Subcutaneous abdominal adipose tissue (tissue), 5 donors: ENCODE measurements at regions not wholly inside any gene's neighbourhood (a gene's known extent, or its start where the extent isn't known, plus 50 kb on each side); places are given as distances from the start of the nearest gene placed in this dataset.

Experiments used
- H3K27ac ChIP-seq: one replicate; pipeline ENCODE4 v1.7.0; 2013; ENCODE audit warnings: low read depth, mild to moderate bottlenecking, inconsistent platforms, low read length, moderate library complexity
- H3K27me3 ChIP-seq, 5 donors: one replicate each; pipeline ENCODE4 v1.7.0; 2013; ENCODE audit warnings: low read length in 5 of 5, inconsistent platforms in 1 of 5; ENCODE audit not compliant: control insufficient read depth in 5 of 5, insufficient read depth in 4 of 5
- H3K36me3 ChIP-seq, 5 donors: one replicate each; pipeline ENCODE4 v1.7.0; 2013; ENCODE audit warnings: low read length in 5 of 5; ENCODE audit not compliant: control insufficient read depth in 5 of 5, insufficient read depth in 5 of 5
- H3K4me1 ChIP-seq, 5 donors: one replicate each; pipeline ENCODE4 v1.7.0; 2013; ENCODE audit warnings: low read length in 5 of 5, mild to moderate bottlenecking in 3 of 5, moderate library complexity in 1 of 5; ENCODE audit not compliant: control insufficient read depth in 5 of 5, insufficient read depth in 5 of 5
- H3K4me3 ChIP-seq, 5 donors: one replicate each; pipeline ENCODE4 v1.7.0; 2013; ENCODE audit warnings: low read length in 5 of 5, low read depth in 1 of 5
- H3K9ac ChIP-seq, 5 donors: one replicate each; pipeline ENCODE4 v1.7.0; 2013; ENCODE audit warnings: low read length in 5 of 5, mild to moderate bottlenecking in 4 of 5, moderate library complexity in 3 of 5
- H3K9me3 ChIP-seq, 5 donors: one replicate each; pipeline ENCODE4 v1.7.0; 2013; ENCODE audit warnings: low read length in 5 of 5; ENCODE audit not compliant: control insufficient read depth in 5 of 5
- donor health status: healthy.
- donor health status: healthy.
- donor health status: healthy.
- donor health status: healthy.
- donor health status: healthy.

DNA sequence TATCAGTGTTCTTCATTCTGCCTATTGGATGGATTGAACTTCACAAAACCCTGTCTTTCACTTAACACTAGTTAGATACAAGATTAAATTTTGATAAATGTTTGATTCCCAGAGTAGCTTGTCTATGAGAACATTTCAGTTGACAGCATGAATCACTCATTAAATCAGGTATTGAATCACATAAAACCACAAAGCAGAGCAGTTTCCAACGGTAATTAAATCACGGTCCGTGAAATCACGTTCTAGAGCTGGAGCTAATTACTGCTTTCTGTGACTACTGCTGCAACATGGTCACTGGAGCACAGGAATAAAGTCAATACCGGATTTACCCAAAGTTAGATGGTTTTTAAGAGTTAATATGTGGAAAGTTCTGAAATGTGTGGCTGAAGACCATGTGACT, 257.8 kb upstream of the PCDH15 start:
- Histone ChIP-seq H3K4me3 (no peak overlapping the region), H3K9ac (no peak overlapping the region), H3K27ac (no peak overlapping the region), H3K27me3 (no peaks in the 10 kb centered on the region), H3K4me1 (no peaks in the 10 kb centered on the region), H3K9me3 (no peaks in the 10 kb centered on the region), H3K36me3 (no peaks in the 10 kb centered on the region)

DNA sequence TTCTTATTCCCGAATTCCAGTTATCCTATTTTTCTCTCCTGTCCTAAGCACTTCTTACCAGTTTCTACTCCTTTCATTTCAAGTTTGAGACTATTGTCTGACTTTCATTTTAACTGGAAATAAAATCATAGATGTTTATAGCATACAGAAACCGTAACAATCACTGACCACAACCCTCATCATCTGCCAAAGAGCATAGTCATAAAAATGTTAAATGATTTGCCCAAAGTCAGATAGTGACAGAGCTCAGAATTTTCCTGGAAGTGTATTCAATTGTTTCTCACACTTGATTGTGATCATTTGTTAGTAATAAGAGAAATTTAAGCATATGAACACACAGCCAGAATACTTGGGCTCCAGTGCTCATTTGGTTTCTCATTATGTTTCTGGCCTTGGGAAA, 250.5 kb upstream of the PCDH15 start:
- H3K36me3 ChIP-seq, result no peaks in the 10 kb centered on the region
- no peaks in the 10 kb centered on the region for H3K27me3 ChIP-seq
- no peak overlapping the region for H3K9ac ChIP-seq
- H3K9me3 ChIP-seq, result no peaks in the 10 kb centered on the region
- no peaks in the 10 kb centered on the region for H3K4me1 ChIP-seq
- H3K4me3 ChIP-seq, result no peak overlapping the region
- no peak overlapping the region for H3K27ac ChIP-seq

DNA sequence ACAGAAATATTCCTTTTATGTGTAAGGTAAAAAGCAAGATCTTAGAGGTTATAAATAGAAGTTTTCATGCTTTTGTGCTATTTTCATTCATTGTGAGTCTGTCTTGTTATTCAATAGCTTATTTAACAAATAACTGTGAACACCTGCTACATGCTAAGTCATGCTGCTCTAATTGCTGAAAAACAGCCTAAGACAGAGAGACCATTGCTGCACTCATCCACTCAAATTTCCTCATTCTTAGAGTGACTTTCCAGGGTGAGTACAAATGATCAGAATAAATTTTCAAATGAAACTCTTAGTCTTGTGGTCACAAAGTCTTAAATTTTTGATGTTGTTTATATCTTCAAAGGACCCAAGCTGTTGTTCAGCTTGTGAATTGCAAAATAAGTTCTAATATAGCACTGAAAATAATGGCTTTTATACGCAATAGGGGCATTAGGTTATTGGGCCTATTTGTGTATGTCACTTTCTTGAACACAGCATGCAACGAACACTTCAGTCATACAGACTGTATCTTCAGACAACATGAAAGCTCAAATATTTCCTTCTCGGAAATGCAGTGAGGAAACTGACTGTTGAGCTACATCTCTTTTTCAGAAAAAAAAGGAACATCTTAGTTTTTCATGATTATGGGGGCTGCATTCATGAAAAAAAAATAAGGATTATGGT, 247.9 kb upstream of the PCDH15 start:
- Histone ChIP-seq H3K27me3 (no peaks in the 10 kb centered on the region), H3K9me3 (no peaks in the 10 kb centered on the region), H3K27ac (no peak overlapping the region), H3K36me3 (no peaks in the 10 kb centered on the region), H3K9ac (no peak overlapping the region), H3K4me3 (no peak overlapping the region), H3K4me1 (no peaks in the 10 kb centered on the region)

DNA sequence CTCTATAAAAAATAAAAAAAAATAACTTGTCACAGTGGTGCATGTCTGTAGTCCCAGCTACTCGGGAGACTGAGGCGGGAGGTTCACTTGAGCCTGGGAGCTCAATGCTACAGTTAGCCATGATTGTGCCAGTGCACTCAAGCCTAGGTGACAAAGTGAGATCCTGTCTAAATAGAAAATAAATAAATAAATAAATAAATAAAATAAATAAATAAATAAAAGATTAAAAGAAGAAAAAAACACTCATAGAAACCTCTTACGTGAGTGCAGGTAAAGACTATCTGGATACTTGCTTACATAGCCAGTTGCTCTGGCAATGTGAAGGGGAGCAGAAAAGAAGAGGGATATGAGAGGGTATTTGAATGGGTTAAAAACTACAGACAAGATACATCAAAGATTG, 242.5 kb upstream of the PCDH15 start:
- Histone ChIP-seq H3K36me3 (no peaks in the 10 kb centered on the region), H3K9ac (no peak overlapping the region), H3K4me3 (no peak overlapping the region), H3K4me1 (no peaks in the 10 kb centered on the region), H3K27me3 (no peaks in the 10 kb centered on the region), H3K9me3 (no peaks in the 10 kb centered on the region), H3K27ac (no peak overlapping the region)

DNA sequence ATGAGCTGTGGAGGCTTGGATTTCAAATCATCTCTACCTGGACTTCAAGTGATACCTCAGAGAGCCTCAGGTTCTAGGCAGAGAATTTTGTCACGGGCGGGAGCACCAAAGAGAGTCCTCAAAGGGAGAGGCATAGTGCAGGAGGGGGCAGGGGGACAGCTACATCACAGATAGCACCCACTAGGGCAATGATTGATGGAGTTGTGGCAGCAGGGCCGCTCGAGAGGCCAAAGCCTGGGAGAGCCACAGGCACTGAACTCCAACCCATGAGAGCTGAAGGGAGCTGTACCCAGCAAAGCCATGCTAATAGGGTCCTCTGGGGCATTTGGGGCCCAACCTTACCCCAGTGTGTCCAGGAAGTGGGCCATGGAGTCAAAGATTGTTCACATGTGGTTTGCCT, 232.0 kb upstream of the PCDH15 start:
- Histone ChIP-seq H3K36me3 (no peaks in the 10 kb centered on the region), H3K9me3 (no peaks in the 10 kb centered on the region), H3K4me3 (no peak overlapping the region), H3K4me1 (no peaks in the 10 kb centered on the region), H3K9ac (no peak overlapping the region), H3K27ac (no peak overlapping the region), H3K27me3 (no peaks in the 10 kb centered on the region)

DNA sequence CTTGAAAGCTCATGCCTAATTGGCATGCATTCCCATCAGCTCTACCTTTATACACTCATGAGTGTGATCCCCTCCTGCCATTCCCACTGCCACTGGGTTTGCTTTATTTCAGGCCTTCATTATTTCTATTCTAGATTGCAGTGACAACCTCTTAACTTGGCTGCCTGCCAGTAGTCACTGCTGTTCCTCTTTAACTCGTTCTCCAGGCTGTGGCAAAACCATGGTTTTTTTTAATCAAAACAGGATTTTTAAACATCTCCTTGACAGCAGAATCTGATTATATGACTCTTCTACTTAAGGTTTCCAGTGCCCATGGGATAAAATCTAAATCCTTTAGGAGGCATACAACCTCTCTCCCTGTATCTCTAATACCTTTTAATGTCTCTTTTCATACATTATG, 223.7 kb upstream of the PCDH15 start:
- H3K4me1 ChIP-seq, result no peaks in the 10 kb centered on the region
- no peak overlapping the region for H3K9ac ChIP-seq
- H3K9me3 ChIP-seq, result no peaks in the 10 kb centered on the region
- H3K36me3 ChIP-seq, result no peaks in the 10 kb centered on the region
- no peak overlapping the region for H3K27ac ChIP-seq
- H3K27me3 ChIP-seq, result no peaks in the 10 kb centered on the region
- no peak overlapping the region for H3K4me3 ChIP-seq

DNA sequence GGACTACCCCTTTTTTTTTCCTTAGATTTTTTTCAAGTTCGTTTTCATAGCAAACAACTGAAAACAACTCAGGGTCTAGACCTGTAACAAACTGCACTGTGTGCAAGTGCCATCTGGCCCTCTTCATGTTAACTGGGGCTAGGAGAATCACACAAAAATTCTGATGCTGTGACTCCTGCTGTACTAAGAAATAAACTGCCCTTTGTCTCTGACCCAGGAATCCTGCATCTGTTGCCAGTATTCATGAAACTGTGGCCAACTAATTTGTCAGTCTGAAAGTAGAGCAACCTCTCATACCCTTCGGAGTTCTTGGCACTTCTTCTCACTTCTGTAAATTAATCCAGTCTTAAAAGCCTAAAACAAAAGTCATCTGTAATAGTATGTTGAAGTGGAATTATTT, 218.4 kb upstream of the PCDH15 start:
- Histone ChIP-seq H3K36me3 (no peaks in the 10 kb centered on the region), H3K4me1 (peaks cover 0 to 2% (median 0%) of the 10 kb centered on the region in 5 donors), H3K27ac (no peak overlapping the region), H3K4me3 (no peak overlapping the region), H3K27me3 (no peaks in the 10 kb centered on the region), H3K9ac (no peak overlapping the region), H3K9me3 (no peaks in the 10 kb centered on the region)

DNA sequence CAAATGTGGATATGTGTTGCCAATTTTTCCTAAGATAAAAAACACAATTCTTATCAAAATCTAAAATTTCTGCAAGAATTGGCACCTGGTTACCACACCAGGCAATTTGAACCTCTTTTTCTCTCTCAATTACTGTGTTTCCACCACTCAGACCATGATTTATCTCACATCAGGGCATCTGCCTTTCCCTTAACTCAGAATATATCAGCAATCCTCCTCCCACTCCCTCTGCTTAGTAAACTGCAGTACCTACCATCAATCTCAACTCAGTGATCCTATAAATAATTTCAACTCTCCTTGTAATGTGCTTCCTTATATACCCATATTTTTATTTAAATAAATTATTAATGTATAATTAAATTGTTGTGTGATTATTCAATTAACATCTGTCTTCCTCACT, 212.3 kb upstream of the PCDH15 start:
- Histone ChIP-seq H3K27me3 (no peaks in the 10 kb centered on the region), H3K4me1 (no peaks in the 10 kb centered on the region), H3K9ac (no peak overlapping the region), H3K27ac (no peak overlapping the region), H3K9me3 (no peaks in the 10 kb centered on the region), H3K36me3 (no peaks in the 10 kb centered on the region), H3K4me3 (no peak overlapping the region)

DNA sequence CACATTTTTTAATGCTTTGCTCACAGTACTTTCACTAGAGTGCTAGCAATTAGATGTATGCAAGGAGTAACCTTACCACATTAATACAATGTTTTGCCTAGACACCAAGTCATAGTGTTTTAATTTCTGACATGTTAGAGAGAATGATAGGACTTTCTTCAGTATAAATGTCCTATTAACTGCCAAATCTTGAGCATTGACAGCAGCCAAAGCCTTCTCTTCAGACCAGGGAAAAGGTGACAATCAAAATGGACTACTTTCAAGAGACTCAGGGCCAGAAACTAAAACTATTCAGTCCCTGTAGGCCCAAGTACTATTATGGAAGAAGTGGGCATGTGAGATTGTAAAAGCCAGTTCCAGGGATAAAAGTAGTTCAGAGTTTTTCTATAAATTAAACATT, 201.4 kb upstream of the PCDH15 start:
- Histone ChIP-seq H3K27ac (no peak overlapping the region), H3K27me3 (no peaks in the 10 kb centered on the region), H3K9ac (peak overlapping the region in 1 of 5 donors; percentile 8), H3K4me1 (peaks cover 0 to 14% (median 0%) of the 10 kb centered on the region in 5 donors), H3K36me3 (no peaks in the 10 kb centered on the region), H3K9me3 (no peaks in the 10 kb centered on the region), H3K4me3 (no peak overlapping the region)

DNA sequence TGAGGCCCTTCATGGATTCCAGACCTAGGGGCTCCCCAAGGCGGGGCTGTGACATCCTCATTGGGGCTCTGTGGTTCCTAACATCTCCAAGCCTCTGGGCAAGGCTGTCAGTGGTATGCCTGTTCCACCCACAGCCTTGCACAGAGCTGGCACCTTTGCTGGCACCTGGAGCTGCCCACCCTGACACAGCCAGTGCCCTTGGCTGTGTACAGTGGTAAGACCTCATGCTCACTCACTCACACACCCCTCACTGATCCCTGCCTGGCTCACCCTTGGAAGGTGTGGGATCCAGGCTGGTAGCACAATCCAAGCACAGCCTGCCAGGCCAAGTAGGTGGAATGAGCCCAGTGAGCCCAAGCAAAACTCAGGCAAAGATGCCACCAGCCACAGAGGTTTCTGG, 200.4 kb upstream of the PCDH15 start:
- no peak overlapping the region for H3K4me3 ChIP-seq

DNA sequence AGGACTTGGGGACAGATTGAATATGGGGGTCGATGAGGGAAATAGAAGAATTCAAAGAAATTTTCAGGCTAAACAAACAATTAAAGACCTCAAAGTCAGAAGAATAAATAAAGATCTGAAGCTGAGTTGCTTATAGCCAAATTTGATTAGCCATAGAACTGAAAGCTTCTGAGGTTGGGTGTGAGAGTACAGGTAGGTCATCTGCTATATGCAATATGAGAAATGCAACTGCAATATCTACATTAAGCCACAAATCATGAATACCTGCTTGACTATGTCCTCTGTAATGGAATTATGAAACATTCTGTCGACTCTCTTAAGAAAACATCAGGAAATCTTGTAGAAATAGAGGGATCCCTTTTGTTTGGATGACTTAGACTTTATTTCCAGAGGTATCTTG, 192.1 kb upstream of the PCDH15 start:
- H3K27me3 ChIP-seq, result no peaks in the 10 kb centered on the region
- no peak overlapping the region for H3K9ac ChIP-seq
- no peak overlapping the region for H3K27ac ChIP-seq
- no peak overlapping the region for H3K4me3 ChIP-seq
- H3K9me3 ChIP-seq, result peaks cover 0 to 8% (median 2%) of the 10 kb centered on the region in 5 donors
- no peaks in the 10 kb centered on the region for H3K36me3 ChIP-seq
- H3K4me1 ChIP-seq, result no peaks in the 10 kb centered on the region

More for the DNA sequence above, 200.4 kb upstream of the PCDH15 start:
- no peaks in the 10 kb centered on the region for H3K9me3 ChIP-seq
- H3K36me3 ChIP-seq, result no peaks in the 10 kb centered on the region
- H3K9ac ChIP-seq, result no peak overlapping the region
- H3K27ac ChIP-seq, result no peak overlapping the region
- H3K4me1 ChIP-seq, result peaks cover 0 to 14% (median 0%) of the 10 kb centered on the region in 5 donors
- no peaks in the 10 kb centered on the region for H3K27me3 ChIP-seq
